ENCODE measurements at regions not wholly inside any gene's neighbourhood (a gene's known extent, or its start where the extent isn't known, plus 50 kb on each side); places are given as distances from the start of the nearest gene placed in this dataset.

DNA sequence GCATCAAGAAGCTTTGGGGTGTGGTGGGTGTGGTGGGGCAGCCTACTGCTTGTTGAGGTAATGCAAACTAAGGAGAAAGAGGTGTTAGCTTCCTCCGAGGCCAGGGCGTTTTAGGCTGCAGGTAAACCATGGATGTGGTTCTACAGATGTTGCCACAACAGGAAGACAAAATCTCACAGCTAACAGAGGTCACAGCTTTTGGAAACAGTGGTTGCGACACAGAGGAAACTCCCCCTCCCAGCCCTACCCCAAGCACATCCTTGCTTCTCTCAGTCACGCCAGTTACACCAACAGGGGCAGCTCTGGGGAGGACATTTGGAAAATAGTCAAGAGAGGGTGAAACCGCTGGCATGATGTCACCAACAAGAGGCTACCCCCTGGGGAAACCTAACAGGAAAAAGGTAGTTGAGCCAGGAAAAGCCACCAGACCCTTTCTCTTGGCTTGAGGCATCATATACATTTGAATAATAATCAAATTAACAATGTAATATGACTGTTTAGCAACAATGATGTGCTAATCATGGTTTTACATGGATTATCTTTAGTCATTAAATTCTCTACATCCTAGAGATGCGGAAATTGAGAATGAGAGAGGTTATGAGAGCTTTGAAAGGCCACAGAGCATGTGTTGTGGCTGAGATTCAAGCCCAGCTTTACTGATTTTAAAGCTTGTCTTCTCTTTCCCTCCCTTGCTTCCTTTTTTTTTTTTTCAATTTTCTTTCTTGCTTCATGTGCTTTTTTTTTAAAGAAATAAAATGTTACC is 82.2 kb upstream of the IL12B start:
- peaks cover 6% of the 10 kb centered on the region for H3K27me3 Mint-ChIP-seq (ENCODE audit: insufficient read depth)
- no peaks in the 10 kb centered on the region for H3K9me3 Mint-ChIP-seq
- H3K4me1 Mint-ChIP-seq (ENCODE audit: low read depth) = no peaks in the 10 kb centered on the region
- no peak overlapping the region for H3K27ac Mint-ChIP-seq
- no peak overlapping the region for H3K4me3 Mint-ChIP-seq
- TF ChIP-seq, protein P1, sequence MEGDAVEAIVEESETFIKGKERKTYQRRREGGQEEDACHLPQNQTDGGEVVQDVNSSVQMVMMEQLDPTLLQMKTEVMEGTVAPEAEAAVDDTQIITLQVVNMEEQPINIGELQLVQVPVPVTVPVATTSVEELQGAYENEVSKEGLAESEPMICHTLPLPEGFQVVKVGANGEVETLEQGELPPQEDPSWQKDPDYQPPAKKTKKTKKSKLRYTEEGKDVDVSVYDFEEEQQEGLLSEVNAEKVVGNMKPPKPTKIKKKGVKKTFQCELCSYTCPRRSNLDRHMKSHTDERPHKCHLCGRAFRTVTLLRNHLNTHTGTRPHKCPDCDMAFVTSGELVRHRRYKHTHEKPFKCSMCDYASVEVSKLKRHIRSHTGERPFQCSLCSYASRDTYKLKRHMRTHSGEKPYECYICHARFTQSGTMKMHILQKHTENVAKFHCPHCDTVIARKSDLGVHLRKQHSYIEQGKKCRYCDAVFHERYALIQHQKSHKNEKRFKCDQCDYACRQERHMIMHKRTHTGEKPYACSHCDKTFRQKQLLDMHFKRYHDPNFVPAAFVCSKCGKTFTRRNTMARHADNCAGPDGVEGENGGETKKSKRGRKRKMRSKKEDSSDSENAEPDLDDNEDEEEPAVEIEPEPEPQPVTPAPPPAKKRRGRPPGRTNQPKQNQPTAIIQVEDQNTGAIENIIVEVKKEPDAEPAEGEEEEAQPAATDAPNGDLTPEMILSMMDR (IDR thresholded peaks at IDR 0.05) = no peak
- DNase-seq = no peak
- no peaks in the 10 kb centered on the region for H3K36me3 Mint-ChIP-seq (ENCODE audit: low read depth)

DNA sequence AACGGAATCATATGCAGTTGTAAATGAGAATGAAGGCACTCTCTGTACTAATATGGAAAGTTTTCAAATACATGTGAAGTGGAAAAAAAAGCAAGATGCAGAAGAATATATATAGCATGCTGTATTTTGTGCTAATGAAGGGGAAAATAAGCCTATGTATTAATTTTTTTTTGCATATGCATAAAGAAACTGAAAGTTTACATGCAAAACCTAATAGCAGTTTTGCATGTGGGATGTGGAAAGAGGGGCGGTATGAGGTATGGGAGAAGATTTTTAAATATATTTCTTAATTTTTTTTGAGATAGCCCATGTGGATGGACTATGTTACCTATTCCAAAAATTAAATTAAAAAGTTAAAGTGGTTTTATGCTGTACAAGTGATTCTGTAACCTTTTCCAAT is 83.7 kb upstream of the IL12B start:
- Mint-ChIP-seq H3K9me3 (no peaks in the 10 kb centered on the region), H3K27me3 (ENCODE audit: insufficient read depth) (peaks cover 3% of the 10 kb centered on the region; the same call in 1 of the 2 replicates), H3K27ac (no peak overlapping the region), H3K4me3 (no peak overlapping the region), H3K4me1 (ENCODE audit: low read depth) (no peaks in the 10 kb centered on the region), H3K36me3 (ENCODE audit: low read depth) (no peaks in the 10 kb centered on the region)
- DNase-seq = no peak
- TF ChIP-seq, protein P1 (IDR thresholded peaks at IDR 0.05) = no peak

DNA sequence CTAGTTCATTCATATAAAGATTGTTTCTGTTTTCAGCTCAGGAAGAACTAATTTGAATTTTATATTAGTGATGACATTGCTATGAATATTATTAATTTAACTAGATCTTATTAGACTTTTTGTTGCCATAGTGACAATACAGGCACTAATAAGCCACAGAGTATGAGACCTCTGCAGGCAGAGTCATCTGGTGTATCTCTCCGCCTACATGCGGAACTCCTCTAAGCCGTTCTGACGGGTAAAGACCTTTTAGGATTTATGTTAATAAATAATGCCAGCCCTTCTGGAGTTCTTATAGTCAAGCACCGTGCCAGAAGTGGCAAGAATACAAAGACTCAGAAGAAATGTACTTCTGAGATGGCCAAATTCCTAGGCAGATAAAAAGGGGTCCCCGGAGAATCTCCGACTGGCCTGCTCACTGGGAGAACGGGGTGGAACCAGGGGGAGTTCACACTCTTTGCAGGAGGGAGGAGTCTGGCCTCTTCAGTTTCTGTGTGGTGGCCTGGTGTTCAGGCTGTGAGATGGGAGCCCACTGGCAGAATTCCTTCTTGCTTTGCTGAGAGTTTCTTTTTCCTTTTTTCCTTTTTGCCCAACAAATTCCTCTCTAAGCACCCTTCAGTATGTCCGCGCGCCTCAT is 85.1 kb upstream of the IL12B start:
- no peak overlapping the region for H3K4me3 Mint-ChIP-seq
- no peaks in the 10 kb centered on the region for H3K9me3 Mint-ChIP-seq
- H3K27me3 Mint-ChIP-seq (ENCODE audit: insufficient read depth) = no peaks in the 10 kb centered on the region; the same call in 1 of the 2 replicates
- DNase-seq = no peak
- no peak overlapping the region for H3K27ac Mint-ChIP-seq
- TF ChIP-seq, protein P1 (IDR thresholded peaks at IDR 0.05) = no peak
- H3K4me1 Mint-ChIP-seq (ENCODE audit: low read depth) = no peaks in the 10 kb centered on the region
- H3K36me3 Mint-ChIP-seq (ENCODE audit: low read depth) = no peaks in the 10 kb centered on the region

DNA sequence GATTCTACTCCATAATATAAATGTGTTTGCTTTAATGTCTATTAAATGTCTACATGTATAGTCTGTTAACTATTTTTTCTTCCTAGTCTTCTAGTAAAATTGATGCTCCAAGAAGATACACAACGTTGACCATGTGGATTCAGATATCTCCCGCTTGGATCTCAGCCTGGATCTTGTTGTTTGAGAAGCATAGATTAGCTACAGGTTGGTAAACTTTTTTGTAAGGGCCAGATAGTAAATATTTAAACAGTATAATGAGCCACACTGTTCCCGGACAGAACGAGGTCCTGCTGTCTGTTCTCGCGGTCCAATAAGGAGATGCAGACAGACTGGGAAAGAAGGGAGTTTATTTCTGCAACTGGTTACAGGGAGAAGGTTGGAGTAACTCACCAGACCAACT is 86.2 kb upstream of the IL12B start:
- DNase-seq = no peak
- Mint-ChIP-seq H3K4me3 (no peak overlapping the region), H3K27me3 (ENCODE audit: insufficient read depth) (no peaks in the 10 kb centered on the region), H3K9me3 (no peaks in the 10 kb centered on the region), H3K27ac (no peak overlapping the region), H3K36me3 (ENCODE audit: low read depth) (no peaks in the 10 kb centered on the region), H3K4me1 (ENCODE audit: low read depth) (no peaks in the 10 kb centered on the region)
- TF ChIP-seq, protein P1 (IDR thresholded peaks at IDR 0.05) = no peak

DNA sequence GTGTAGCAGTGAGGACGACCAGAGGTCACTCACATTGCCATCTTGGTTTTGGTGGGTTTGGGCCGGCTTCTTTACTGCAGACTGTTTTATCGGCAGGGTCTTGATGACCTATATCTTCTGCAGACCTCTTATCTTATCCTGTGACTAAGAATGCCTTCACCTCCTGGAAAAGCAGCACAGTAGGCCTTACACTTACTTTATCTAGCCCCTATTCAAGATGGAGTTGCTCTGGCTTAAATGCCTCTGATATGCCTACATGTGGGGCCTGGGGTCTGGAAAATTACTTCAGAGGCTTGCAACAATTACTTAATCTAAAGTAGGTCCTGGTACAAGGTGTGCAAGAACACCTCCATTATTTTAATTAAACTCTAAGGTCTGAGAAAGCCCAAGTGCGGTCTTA is 86.9 kb upstream of the IL12B start:
- Mint-ChIP-seq H3K4me1 (ENCODE audit: low read depth) (no peaks in the 10 kb centered on the region), H3K36me3 (ENCODE audit: low read depth) (no peaks in the 10 kb centered on the region), H3K9me3 (no peaks in the 10 kb centered on the region), H3K27ac (no peak overlapping the region), H3K27me3 (ENCODE audit: insufficient read depth) (no peaks in the 10 kb centered on the region), H3K4me3 (no peak overlapping the region)
- no peak for DNase-seq
- TF ChIP-seq, protein P1 (IDR thresholded peaks at IDR 0.05) = no peak

Measured in HFFc6 (cell line).